Liver (tissue), 8 donors: ENCODE measurements at regions not wholly inside any gene's neighbourhood (a gene's known extent, or its start where the extent isn't known, plus 50 kb on each side); places are given as distances from the start of the nearest gene placed in this dataset.

Experiments
- DNase-seq: peaks from one replicate; pipeline ENCODE4 v3.0.0-alpha.2; 2017; ENCODE audit warnings: low spot score
- H3K27ac ChIP-seq, 2 donors: one replicate each; pipeline ENCODE4 v1.7.0; 2013; ENCODE audit warnings: inconsistent platforms in 2 of 2, low read length in 2 of 2, control low read depth in 1 of 2, low read depth in 1 of 2, mild to moderate bottlenecking in 1 of 2
- H3K27me3 ChIP-seq, 4 donors: one replicate each; pipeline versions ENCODE4 v1.6.1 to v1.7.0; 2013; ENCODE audit warnings: low read length in 3 of 4, inconsistent platforms in 1 of 4, mild to moderate bottlenecking in 1 of 4, moderate library complexity in 1 of 4; ENCODE audit not compliant: control insufficient read depth in 4 of 4, insufficient read depth in 4 of 4
- H3K36me3 ChIP-seq, 4 donors: one replicate each; pipeline versions ENCODE4 v1.6.1 to v1.7.0; 2013; ENCODE audit warnings: low read length in 3 of 4, mild to moderate bottlenecking in 3 of 4, low read depth in 1 of 4, moderate library complexity in 1 of 4; ENCODE audit not compliant: control insufficient read depth in 4 of 4, insufficient read depth in 3 of 4
- H3K4me1 ChIP-seq, 4 donors: one replicate each; pipeline versions ENCODE4 v1.6.1 to v1.7.0; 2013; ENCODE audit warnings: low read length in 3 of 4, mild to moderate bottlenecking in 3 of 4, moderate library complexity in 1 of 4; ENCODE audit not compliant: control insufficient read depth in 4 of 4, insufficient read depth in 4 of 4
- H3K4me3 ChIP-seq, 3 donors: one replicate each; pipeline versions ENCODE4 v1.6.1 to v1.7.0; 2013; ENCODE audit warnings: low read length in 3 of 3, control low read depth in 1 of 3, low read depth in 1 of 3, mild to moderate bottlenecking in 1 of 3
- H3K9ac ChIP-seq, 2 donors: one replicate each; pipeline ENCODE4 v1.7.0; 2013; ENCODE audit warnings: low read length in 2 of 2, mild to moderate bottlenecking in 2 of 2, moderate library complexity in 2 of 2, control low read depth in 1 of 2, low read depth in 1 of 2
- H3K9me3 ChIP-seq, 4 donors: one replicate each; pipeline versions ENCODE4 v1.6.1 to v1.7.0; 2013; ENCODE audit warnings: low read length in 3 of 4; ENCODE audit not compliant: control insufficient read depth in 4 of 4
- ATF3 ChIP-seq: IDR thresholded peaks from 2 replicates; pipeline ENCODE4 v1.6.1; 2016; ENCODE audit warnings: antibody characterized with exemption
- EGR1 ChIP-seq, 2 donors: IDR thresholded peaks; 2 replicates each; pipeline ENCODE4 v1.6.1; 2016 to 2018; ENCODE audit warnings: antibody characterized with exemption in 2 of 2, low read depth in 2 of 2
- FOXA1 ChIP-seq: IDR thresholded peaks from 2 replicates; pipeline ENCODE4 v1.6.1; 2016; ENCODE audit warnings: antibody characterized with exemption
- FOXA2 ChIP-seq: IDR thresholded peaks from 2 replicates; pipeline ENCODE4 v1.6.1; 2016; ENCODE audit warnings: antibody characterized with exemption
- GABPA ChIP-seq, 2 donors: IDR thresholded peaks in 1 of 2; conservative IDR thresholded peaks in 1 of 2; 2 replicates each; pipeline ENCODE4 v1.6.1; 2016; ENCODE audit warnings: antibody characterized with exemption in 2 of 2, mild to moderate bottlenecking in 1 of 2, moderate library complexity in 1 of 2
- HNF4A ChIP-seq, 2 donors: conservative IDR thresholded peaks; 2 replicates each; pipeline ENCODE4 v1.6.1; 2016; ENCODE audit warnings: antibody characterized with exemption in 2 of 2, mild to moderate bottlenecking in 2 of 2
- HNF4G ChIP-seq: IDR thresholded peaks from 2 replicates; pipeline ENCODE4 v1.6.1; 2016; ENCODE audit warnings: antibody characterized with exemption
- JUND ChIP-seq, 2 donors: IDR thresholded peaks; 2 replicates each; pipeline ENCODE4 v1.6.1; 2016; ENCODE audit warnings: antibody characterized with exemption in 2 of 2
- MAX ChIP-seq: IDR thresholded peaks from 2 replicates; pipeline ENCODE4 v1.6.1; 2016; ENCODE audit warnings: antibody characterized with exemption
- NR2F2 ChIP-seq: IDR thresholded peaks from 2 replicates; pipeline ENCODE4 v1.6.1; 2016; ENCODE audit warnings: antibody characterized with exemption
- RAD21 ChIP-seq, 2 donors: IDR thresholded peaks; 2 replicates each; pipeline ENCODE4 v1.6.1; 2016; ENCODE audit warnings: antibody characterized with exemption in 2 of 2, mild to moderate bottlenecking in 2 of 2
- RXRA ChIP-seq, 2 donors: IDR thresholded peaks; 2 replicates each; pipeline ENCODE4 v1.6.1; 2017 to 2018; ENCODE audit warnings: antibody characterized with exemption in 2 of 2, mild to moderate bottlenecking in 1 of 2
- SP1 ChIP-seq: IDR thresholded peaks from 2 replicates; pipeline ENCODE4 v1.6.1; 2018; ENCODE audit warnings: antibody characterized with exemption, mild to moderate bottlenecking
- TAF1 ChIP-seq: conservative IDR thresholded peaks from 2 replicates; pipeline ENCODE4 v1.6.1; 2016; ENCODE audit warnings: antibody characterized with exemption, mild to moderate bottlenecking
- YY1 ChIP-seq: IDR thresholded peaks from 2 replicates; pipeline ENCODE4 v1.6.1; 2016; ENCODE audit warnings: antibody characterized with exemption, mild to moderate bottlenecking
- WGBS: extraction: QIAGEN DNeasy Blood & Tissue Kit; methylation state at CpG from one replicate; pipeline ENCODE4 v1.1.7; 2013; 5-methylcytosine and 5-hydroxymethylcytosine counted together
- TF ChIP-seq, protein P1 (sequence below): fragments of 150-350 bp; IDR thresholded peaks from 2 replicates; pipeline ENCODE4 v1.5.1; 2017; ENCODE audit warnings: improper control_type of control experiment, low read depth, low read length; ENCODE audit not compliant: missing input control
- TF ChIP-seq, protein P2 (sequence below): IDR thresholded peaks from 2 replicates; pipeline ENCODE4 v1.6.1; 2016; ENCODE audit warnings: antibody characterized with exemption
- TF ChIP-seq, protein P3 (sequence below): IDR thresholded peaks from 2 replicates; pipeline ENCODE4 v1.6.1; 2016; ENCODE audit warnings: antibody characterized with exemption, mild to moderate bottlenecking
- donor health status: healthy.
- donor health status: healthy.
- donor health status: healthy.
- donor health status: healthy.
- donor health status: healthy.

- no peaks in the 10 kb centered on the region for H3K9me3 ChIP-seq
- no peaks in the 10 kb centered on the region for H3K36me3 ChIP-seq
- H3K9ac ChIP-seq: no peak overlapping the region
- H3K27ac ChIP-seq: no peak overlapping the region
- H3K4me1 ChIP-seq: no peaks in the 10 kb centered on the region
- TF ChIP-seq FOXA2 (no peak), NR2F2 (no peak), SP1 (no peak), RAD21 (IDR thresholded peaks at IDR 0.05) (no peak), YY1 (no peak), RXRA (IDR thresholded peaks at IDR 0.05) (no peak), JUND (IDR thresholded peaks at IDR 0.05) (no peak)
- TF ChIP-seq, protein P1, sequence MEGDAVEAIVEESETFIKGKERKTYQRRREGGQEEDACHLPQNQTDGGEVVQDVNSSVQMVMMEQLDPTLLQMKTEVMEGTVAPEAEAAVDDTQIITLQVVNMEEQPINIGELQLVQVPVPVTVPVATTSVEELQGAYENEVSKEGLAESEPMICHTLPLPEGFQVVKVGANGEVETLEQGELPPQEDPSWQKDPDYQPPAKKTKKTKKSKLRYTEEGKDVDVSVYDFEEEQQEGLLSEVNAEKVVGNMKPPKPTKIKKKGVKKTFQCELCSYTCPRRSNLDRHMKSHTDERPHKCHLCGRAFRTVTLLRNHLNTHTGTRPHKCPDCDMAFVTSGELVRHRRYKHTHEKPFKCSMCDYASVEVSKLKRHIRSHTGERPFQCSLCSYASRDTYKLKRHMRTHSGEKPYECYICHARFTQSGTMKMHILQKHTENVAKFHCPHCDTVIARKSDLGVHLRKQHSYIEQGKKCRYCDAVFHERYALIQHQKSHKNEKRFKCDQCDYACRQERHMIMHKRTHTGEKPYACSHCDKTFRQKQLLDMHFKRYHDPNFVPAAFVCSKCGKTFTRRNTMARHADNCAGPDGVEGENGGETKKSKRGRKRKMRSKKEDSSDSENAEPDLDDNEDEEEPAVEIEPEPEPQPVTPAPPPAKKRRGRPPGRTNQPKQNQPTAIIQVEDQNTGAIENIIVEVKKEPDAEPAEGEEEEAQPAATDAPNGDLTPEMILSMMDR: no peak
- H3K27me3 ChIP-seq: peaks cover 0 to 4% (median 0%) of the 10 kb centered on the region in 4 donors
- WGBS: 69% methylated on average over 8 of the region's 8 CpGs
- H3K4me3 ChIP-seq: no peak overlapping the region
- DNase-seq: no peak
Measured at GRCh38 chr16:49932434-49932833, 76.5 kb upstream of the ZNF423 start.

- TF ChIP-seq NR2F2 (no peak), MAX (no peak), EGR1 (IDR thresholded peaks at IDR 0.05; ENCODE audit: low read depth in 2 of 2) (no peak), ATF3 (no peak), HNF4G (no peak), SP1 (no peak), RAD21 (IDR thresholded peaks at IDR 0.05) (no peak), GABPA (IDR thresholded peaks at IDR 0.05 in 1 of 2, conservative IDR thresholded peaks at IDR 0.05 in 1 of 2) (no peak), YY1 (no peak), FOXA1 (no peak), JUND (IDR thresholded peaks at IDR 0.05) (no peak), TAF1 (no peak), RXRA (IDR thresholded peaks at IDR 0.05) (no peak), HNF4A (conservative IDR thresholded peaks at IDR 0.05) (no peak)
- TF ChIP-seq, protein P2, sequence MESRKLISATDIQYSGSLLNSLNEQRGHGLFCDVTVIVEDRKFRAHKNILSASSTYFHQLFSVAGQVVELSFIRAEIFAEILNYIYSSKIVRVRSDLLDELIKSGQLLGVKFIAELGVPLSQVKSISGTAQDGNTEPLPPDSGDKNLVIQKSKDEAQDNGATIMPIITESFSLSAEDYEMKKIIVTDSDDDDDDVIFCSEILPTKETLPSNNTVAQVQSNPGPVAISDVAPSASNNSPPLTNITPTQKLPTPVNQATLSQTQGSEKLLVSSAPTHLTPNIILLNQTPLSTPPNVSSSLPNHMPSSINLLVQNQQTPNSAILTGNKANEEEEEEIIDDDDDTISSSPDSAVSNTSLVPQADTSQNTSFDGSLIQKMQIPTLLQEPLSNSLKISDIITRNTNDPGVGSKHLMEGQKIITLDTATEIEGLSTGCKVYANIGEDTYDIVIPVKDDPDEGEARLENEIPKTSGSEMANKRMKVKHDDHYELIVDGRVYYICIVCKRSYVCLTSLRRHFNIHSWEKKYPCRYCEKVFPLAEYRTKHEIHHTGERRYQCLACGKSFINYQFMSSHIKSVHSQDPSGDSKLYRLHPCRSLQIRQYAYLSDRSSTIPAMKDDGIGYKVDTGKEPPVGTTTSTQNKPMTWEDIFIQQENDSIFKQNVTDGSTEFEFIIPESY: no peak
- TF ChIP-seq, protein P3, sequence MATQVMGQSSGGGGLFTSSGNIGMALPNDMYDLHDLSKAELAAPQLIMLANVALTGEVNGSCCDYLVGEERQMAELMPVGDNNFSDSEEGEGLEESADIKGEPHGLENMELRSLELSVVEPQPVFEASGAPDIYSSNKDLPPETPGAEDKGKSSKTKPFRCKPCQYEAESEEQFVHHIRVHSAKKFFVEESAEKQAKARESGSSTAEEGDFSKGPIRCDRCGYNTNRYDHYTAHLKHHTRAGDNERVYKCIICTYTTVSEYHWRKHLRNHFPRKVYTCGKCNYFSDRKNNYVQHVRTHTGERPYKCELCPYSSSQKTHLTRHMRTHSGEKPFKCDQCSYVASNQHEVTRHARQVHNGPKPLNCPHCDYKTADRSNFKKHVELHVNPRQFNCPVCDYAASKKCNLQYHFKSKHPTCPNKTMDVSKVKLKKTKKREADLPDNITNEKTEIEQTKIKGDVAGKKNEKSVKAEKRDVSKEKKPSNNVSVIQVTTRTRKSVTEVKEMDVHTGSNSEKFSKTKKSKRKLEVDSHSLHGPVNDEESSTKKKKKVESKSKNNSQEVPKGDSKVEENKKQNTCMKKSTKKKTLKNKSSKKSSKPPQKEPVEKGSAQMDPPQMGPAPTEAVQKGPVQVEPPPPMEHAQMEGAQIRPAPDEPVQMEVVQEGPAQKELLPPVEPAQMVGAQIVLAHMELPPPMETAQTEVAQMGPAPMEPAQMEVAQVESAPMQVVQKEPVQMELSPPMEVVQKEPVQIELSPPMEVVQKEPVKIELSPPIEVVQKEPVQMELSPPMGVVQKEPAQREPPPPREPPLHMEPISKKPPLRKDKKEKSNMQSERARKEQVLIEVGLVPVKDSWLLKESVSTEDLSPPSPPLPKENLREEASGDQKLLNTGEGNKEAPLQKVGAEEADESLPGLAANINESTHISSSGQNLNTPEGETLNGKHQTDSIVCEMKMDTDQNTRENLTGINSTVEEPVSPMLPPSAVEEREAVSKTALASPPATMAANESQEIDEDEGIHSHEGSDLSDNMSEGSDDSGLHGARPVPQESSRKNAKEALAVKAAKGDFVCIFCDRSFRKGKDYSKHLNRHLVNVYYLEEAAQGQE: no peak
- TF ChIP-seq, protein P1: no peak
- Histone ChIP-seq H3K27ac (no peak overlapping the region), H3K9me3 (no peaks in the 10 kb centered on the region), H3K9ac (no peak overlapping the region), H3K4me3 (no peak overlapping the region), H3K36me3 (no peaks in the 10 kb centered on the region), H3K27me3 (peaks cover 0 to 4% (median 0%) of the 10 kb centered on the region in 4 donors), H3K4me1 (no peaks in the 10 kb centered on the region)
- peak; percentile 21 for DNase-seq
- WGBS: 47% methylated on average over 4 of the region's 4 CpGs
Measured at GRCh38 chr16:49932946-49933345, 77.0 kb upstream of the ZNF423 start.
